GM13976 (cell line): ENCODE measurements at regions not wholly inside any gene's neighbourhood (a gene's known extent, or its start where the extent isn't known, plus 50 kb on each side); places are given as distances from the start of the nearest gene placed in this dataset.
"Not testable (repeated sequence)": the region's sequence is repeated elsewhere in the genome, so short reads cannot be mapped to it uniquely, and the experiment has no call there.

Experiments
- DNase-seq: peaks from one replicate; pipeline ENCODE4 v3.0.0; 2012; ENCODE audit warnings: low spot score
- in situ Hi-C: fragments of 300-500 bp; cut with MboI; formaldehyde crosslinking; loops from one replicate; pipeline ENCODE4 v1.12.0; 2022; ENCODE audit warnings: low sequenced_read_pairs, mixed read lengths, inconsistent platforms; ENCODE audit not compliant: unreplicated experiment
- TF ChIP-seq, protein P1 (sequence below): IDR thresholded peaks from 2 replicates; pipeline ENCODE4 v1.5.1; 2012; ENCODE audit warnings: borderline replicate concordance, mild to moderate bottlenecking; ENCODE audit not compliant: insufficient read depth; ENCODE audit errors: extremely low read depth, missing control alignments, control extremely low read depth

DNA sequence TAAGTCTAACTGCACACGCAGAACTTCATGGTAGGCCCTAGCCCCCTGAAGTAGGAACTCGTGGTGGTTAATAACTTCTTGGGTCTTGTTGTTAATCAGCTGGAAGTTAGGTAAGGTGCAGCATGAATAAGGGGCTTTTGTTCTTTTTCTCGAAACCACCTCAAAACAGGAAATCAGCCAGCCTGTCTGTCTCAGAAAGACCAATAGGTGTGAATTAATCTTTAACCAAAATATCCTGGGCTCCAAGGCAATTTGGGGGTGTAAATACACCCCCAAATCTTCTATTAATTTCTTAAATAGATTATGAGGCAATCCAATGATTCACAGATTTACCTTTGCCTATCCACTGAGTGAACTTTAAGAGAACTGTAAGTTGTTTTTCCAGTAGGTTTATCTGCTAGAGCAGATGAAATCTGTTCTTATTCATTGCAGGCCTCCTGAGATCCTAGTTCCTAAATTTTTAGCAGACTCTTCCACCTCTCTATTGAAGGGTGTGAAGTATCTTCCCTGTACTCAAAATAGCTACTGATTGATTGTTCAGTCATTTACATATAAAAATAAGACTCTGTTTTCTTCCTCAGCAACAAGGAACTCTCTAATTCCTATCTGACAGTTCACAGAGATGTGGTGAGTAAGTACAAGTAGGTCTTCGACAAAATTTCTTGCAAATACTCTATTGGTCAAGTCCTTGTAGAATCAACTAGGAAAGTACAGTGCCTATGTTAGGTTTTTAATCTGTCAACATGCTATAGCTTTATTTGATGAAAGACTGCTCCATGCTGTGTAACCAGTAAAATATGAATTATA is 427.1 kb upstream of the NOX3 start:
- DNase-seq, result no peak
- in situ Hi-C loops, result no loop called here
- TF ChIP-seq, protein P1, sequence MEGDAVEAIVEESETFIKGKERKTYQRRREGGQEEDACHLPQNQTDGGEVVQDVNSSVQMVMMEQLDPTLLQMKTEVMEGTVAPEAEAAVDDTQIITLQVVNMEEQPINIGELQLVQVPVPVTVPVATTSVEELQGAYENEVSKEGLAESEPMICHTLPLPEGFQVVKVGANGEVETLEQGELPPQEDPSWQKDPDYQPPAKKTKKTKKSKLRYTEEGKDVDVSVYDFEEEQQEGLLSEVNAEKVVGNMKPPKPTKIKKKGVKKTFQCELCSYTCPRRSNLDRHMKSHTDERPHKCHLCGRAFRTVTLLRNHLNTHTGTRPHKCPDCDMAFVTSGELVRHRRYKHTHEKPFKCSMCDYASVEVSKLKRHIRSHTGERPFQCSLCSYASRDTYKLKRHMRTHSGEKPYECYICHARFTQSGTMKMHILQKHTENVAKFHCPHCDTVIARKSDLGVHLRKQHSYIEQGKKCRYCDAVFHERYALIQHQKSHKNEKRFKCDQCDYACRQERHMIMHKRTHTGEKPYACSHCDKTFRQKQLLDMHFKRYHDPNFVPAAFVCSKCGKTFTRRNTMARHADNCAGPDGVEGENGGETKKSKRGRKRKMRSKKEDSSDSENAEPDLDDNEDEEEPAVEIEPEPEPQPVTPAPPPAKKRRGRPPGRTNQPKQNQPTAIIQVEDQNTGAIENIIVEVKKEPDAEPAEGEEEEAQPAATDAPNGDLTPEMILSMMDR, result no peak

DNA sequence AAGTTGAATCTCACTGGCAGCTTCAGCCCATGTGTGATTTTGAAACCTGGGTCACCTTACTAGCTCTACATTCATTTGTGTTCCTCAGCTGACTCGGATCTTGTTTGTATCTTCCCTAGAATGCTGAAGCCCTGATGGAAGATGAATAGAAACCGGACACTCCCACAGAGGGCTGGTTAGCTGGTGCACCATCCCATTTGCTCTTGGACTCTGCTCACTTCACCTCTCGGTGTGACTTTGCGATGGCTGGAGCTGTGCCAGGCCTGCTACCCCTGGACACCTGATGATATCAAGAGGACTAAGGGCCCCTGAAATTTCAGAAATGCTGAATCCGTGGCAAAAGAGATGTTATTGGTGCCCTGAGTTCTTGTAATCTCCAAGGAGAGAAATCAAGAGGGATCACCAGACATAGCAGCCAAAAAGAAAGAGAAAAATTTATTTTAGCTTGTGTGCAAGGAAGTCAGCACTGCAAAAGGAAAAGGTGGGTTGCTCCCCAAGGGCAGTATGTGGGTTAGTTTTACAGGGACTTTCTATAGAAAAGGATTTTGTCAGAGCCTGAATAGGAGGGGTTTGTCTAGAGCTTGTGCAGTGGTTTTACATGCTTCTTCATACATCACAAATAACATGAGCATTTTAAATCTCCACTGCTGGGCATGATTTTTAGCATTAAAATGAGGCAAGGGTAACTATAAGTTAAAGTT is 426.3 kb upstream of the NOX3 start:
- in situ Hi-C loops, result no loop called here
- no peak for DNase-seq
- TF ChIP-seq, protein P1, result no peak

DNA sequence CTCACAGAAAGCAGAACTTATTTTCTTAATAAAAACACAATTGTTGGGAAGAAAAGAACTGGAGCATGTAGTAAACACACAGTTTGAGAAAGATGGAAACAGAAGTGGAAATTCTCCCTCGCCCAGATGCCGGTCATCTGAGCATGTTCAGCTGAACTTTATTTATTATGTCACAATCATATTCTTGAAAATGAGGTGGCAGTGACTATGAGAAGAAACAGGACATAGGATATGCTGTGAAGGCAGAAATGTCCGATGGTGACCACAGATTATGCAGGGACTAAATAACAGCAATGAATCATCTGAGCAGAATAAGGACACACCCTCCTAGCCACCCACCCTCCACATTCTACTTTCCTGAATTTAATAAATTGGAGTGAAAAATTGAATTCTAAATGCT is 425.3 kb upstream of the NOX3 start:
- in situ Hi-C loops, result no loop called here
- TF ChIP-seq, protein P1, result no peak
- no peak for DNase-seq

DNA sequence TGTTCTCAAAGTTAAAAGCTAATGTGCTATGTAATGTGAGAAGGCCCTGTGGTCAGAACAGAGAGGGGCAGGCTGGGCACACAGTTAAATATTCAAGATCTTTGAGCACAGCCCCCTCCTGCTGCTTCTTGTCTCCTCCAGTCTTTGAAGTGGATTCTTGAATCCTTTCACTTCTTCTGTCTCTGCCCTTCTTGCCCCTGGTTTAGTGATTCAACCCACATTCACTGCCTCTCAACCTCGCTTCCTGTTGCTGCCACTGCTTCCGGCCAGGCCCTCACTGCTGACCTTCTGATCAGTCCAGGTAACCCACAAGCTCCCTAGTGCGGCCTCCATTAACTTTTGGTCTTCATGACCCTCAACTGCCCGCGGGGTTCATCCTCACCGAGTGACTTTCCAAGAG is 417.3 kb upstream of the NOX3 start:
- in situ Hi-C loops, result no loop called here
- DNase-seq, result no peak
- TF ChIP-seq, protein P1, result no peak

DNA sequence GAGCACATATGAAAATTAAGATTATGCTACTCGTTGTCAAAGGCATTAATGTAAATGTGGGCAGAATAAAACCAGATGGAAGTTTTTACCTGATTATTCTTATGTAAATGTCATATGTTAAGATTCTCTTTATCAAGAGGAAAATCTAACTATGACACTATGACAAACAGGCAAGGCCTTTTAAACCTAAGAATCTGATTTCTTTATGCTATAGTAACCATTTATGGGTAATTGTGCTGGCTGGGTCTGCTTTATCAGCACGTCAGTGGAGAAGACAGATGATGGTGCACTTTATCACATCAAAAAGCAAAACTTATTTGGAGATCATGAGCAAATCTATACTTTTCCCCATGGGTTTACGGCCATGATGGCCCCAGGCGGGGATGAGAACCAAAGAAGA is 412.0 kb upstream of the NOX3 start:
- in situ Hi-C loops, result no loop called here
- TF ChIP-seq, protein P1, result no peak
- no peak for DNase-seq

DNA sequence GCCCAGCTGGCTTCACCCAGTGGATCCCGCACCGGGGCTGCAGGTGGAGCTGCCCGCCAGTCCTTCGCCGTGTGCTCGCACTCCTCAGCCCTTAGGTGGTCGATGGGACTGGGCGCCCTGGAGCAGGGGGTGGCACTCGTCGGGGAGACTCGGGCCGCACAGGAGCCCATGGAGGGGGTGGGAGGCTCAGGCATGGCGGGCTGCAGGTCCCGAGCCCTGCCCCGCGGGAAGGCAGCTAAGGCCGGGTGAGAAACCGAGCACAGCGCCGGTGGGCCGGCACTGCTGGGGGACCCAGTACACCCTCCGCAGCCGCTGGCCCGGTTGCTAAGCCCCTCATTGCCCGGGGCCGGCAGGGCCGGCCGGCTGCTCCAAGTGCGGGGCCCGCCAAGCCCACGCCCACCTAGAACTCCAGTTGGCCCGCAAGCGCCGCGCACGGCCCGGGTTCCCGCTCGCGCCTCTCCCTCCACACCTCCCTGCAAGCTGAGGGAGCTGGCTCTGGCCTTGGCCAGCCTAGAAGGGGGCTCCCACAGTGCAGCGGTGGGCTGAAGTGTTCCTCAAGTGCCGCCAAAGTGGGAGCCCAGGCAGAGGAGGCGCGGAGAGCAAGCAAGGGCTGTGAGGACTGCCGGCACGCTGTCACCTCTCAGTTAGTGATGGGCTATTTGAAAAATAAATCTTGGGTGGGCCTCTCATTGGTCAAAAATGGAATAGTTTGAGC is 411.2 kb upstream of the NOX3 start:
- in situ Hi-C loops, result not testable (repeated sequence)

More for the DNA sequence above, 411.2 kb upstream of the NOX3 start:
- DNase-seq, result not testable (repeated sequence)
